ENCODE measurements at regions not wholly inside any gene's neighbourhood (a gene's known extent, or its start where the extent isn't known, plus 50 kb on each side); places are given as distances from the start of the nearest gene placed in this dataset.
"Not testable (repeated sequence)": the region's sequence is repeated elsewhere in the genome, so short reads cannot be mapped to it uniquely, and the experiment has no call there.

GRCh38 chr2:147595200-147595599, 249.6 kb upstream of the ACVR2A start:
- DNase-seq (ENCODE audit: low spot score in 2 of 2) (no peak), ATAC-seq (ENCODE audit: low read depth) (no peak)
- H3K27ac Mint-ChIP-seq: no peak overlapping the region
- H3K4me1 Mint-ChIP-seq: no peaks in the 10 kb centered on the region
- H3K27me3 Mint-ChIP-seq: peaks cover 3% of the 10 kb centered on the region
- H3K4me3 Mint-ChIP-seq: no peak overlapping the region
- H3K36me3 Mint-ChIP-seq: no peaks in the 10 kb centered on the region
- peaks cover 7% of the 10 kb centered on the region for H3K9me3 Mint-ChIP-seq

- Mint-ChIP-seq H3K27ac (no peak overlapping the region), H3K4me3 (no peak overlapping the region)
- ATAC-seq (ENCODE audit: low read depth): no peak
Observed at GRCh38 chr2:147594038-147594437, 250.8 kb upstream of the ACVR2A start.

GRCh38 chr2:147592784-147593183, 252.0 kb upstream of the ACVR2A start:
- not testable (repeated sequence) for H3K36me3 Mint-ChIP-seq; ATAC-seq (ENCODE audit: low read depth); H3K4me3 Mint-ChIP-seq; H3K27me3 Mint-ChIP-seq; H3K27ac Mint-ChIP-seq; H3K9me3 Mint-ChIP-seq; DNase-seq (ENCODE audit: low spot score in 2 of 2); H3K4me1 Mint-ChIP-seq

More at GRCh38 chr2:147594038-147594437, 250.8 kb upstream of the ACVR2A start:
- Mint-ChIP-seq H3K9me3 (peaks cover 7% of the 10 kb centered on the region), H3K4me1 (no peaks in the 10 kb centered on the region), H3K36me3 (no peaks in the 10 kb centered on the region), H3K27me3 (peaks cover 3% of the 10 kb centered on the region)
- DNase-seq (ENCODE audit: low spot score in 2 of 2): no peak

GRCh38 chr2:147589127-147589526, 255.7 kb upstream of the ACVR2A start:
- H3K9me3 Mint-ChIP-seq: peaks cover 8% of the 10 kb centered on the region
- H3K4me1 Mint-ChIP-seq: no peaks in the 10 kb centered on the region
- ATAC-seq (ENCODE audit: low read depth): no peak
- H3K4me3 Mint-ChIP-seq: no peak overlapping the region
- no peaks in the 10 kb centered on the region for H3K36me3 Mint-ChIP-seq
- no peak overlapping the region for H3K27ac Mint-ChIP-seq
- H3K27me3 Mint-ChIP-seq: peaks cover 7% of the 10 kb centered on the region
- DNase-seq (ENCODE audit: low spot score in 2 of 2): no peak

GRCh38 chr2:147588191-147588590, 256.6 kb upstream of the ACVR2A start:
- no peak for DNase-seq (ENCODE audit: low spot score in 2 of 2)
- Mint-ChIP-seq H3K27me3 (peaks cover 7% of the 10 kb centered on the region), H3K9me3 (peaks cover 8% of the 10 kb centered on the region), H3K36me3 (no peaks in the 10 kb centered on the region), H3K4me3 (no peak overlapping the region), H3K4me1 (no peaks in the 10 kb centered on the region), H3K27ac (no peak overlapping the region)
- ATAC-seq (ENCODE audit: low read depth): no peak

GRCh38 chr2:147578529-147578928, 266.3 kb upstream of the ACVR2A start:
- DNase-seq (ENCODE audit: low spot score in 2 of 2) (no peak), ATAC-seq (ENCODE audit: low read depth) (no peak)
- no peaks in the 10 kb centered on the region for H3K36me3 Mint-ChIP-seq
- H3K27me3 Mint-ChIP-seq: peaks cover 3% of the 10 kb centered on the region
- no peaks in the 10 kb centered on the region for H3K9me3 Mint-ChIP-seq
- no peak overlapping the region for H3K4me3 Mint-ChIP-seq
- no peak overlapping the region for H3K27ac Mint-ChIP-seq
- H3K4me1 Mint-ChIP-seq: no peaks in the 10 kb centered on the region

GRCh38 chr2:147577998-147578380, 266.8 kb upstream of the ACVR2A start:
- no peaks in the 10 kb centered on the region for H3K9me3 Mint-ChIP-seq
- H3K4me1 Mint-ChIP-seq: no peaks in the 10 kb centered on the region
- no peak overlapping the region for H3K4me3 Mint-ChIP-seq
- DNase-seq (ENCODE audit: low spot score in 2 of 2) (no peak), ATAC-seq (ENCODE audit: low read depth) (no peak)
- peaks cover 3% of the 10 kb centered on the region for H3K27me3 Mint-ChIP-seq
- no peak overlapping the region for H3K27ac Mint-ChIP-seq
- no peaks in the 10 kb centered on the region for H3K36me3 Mint-ChIP-seq

GRCh38 chr2:147577323-147577997, 267.4 kb upstream of the ACVR2A start:
- H3K4me1 Mint-ChIP-seq: no peaks in the 10 kb centered on the region
- no peak for ATAC-seq (ENCODE audit: low read depth)

GRCh38 chr2:147575106-147575505, 269.7 kb upstream of the ACVR2A start:
- no peaks in the 10 kb centered on the region for H3K27me3 Mint-ChIP-seq
- ATAC-seq (ENCODE audit: low read depth): no peak
- DNase-seq (ENCODE audit: low spot score in 2 of 2): no peak

More at GRCh38 chr2:147577323-147577997, 267.4 kb upstream of the ACVR2A start:
- Mint-ChIP-seq H3K27ac (no peak overlapping the region), H3K36me3 (no peaks in the 10 kb centered on the region), H3K9me3 (no peaks in the 10 kb centered on the region), H3K27me3 (peaks cover 3% of the 10 kb centered on the region), H3K4me3 (no peak overlapping the region)
- DNase-seq (ENCODE audit: low spot score in 2 of 2): no peak

GRCh38 chr2:147572622-147573021, 272.2 kb upstream of the ACVR2A start:
- Mint-ChIP-seq H3K36me3 (no peaks in the 10 kb centered on the region), H3K4me1 (no peaks in the 10 kb centered on the region), H3K27ac (no peak overlapping the region), H3K9me3 (peaks cover 3% of the 10 kb centered on the region), H3K27me3 (no peaks in the 10 kb centered on the region), H3K4me3 (no peak overlapping the region)
- ATAC-seq (ENCODE audit: low read depth) (no peak), DNase-seq (ENCODE audit: low spot score in 2 of 2) (no peak)

More at GRCh38 chr2:147575106-147575505, 269.7 kb upstream of the ACVR2A start:
- no peaks in the 10 kb centered on the region for H3K4me1 Mint-ChIP-seq
- no peak overlapping the region for H3K27ac Mint-ChIP-seq
- H3K9me3 Mint-ChIP-seq: no peaks in the 10 kb centered on the region
- H3K4me3 Mint-ChIP-seq: no peak overlapping the region
- H3K36me3 Mint-ChIP-seq: no peaks in the 10 kb centered on the region

GRCh38 chr2:147569426-147569825, 275.4 kb upstream of the ACVR2A start:
- Mint-ChIP-seq H3K9me3 (peaks cover 4% of the 10 kb centered on the region), H3K4me1 (no peaks in the 10 kb centered on the region), H3K27ac (no peak overlapping the region), H3K4me3 (no peak overlapping the region), H3K27me3 (no peaks in the 10 kb centered on the region), H3K36me3 (peaks cover 2% of the 10 kb centered on the region)
- no peak for ATAC-seq (ENCODE audit: low read depth)
- no peak for DNase-seq (ENCODE audit: low spot score in 2 of 2)

- Mint-ChIP-seq H3K27me3 (no peaks in the 10 kb centered on the region), H3K36me3 (peaks cover 2% of the 10 kb centered on the region), H3K9me3 (peaks cover 4% of the 10 kb centered on the region), H3K4me1 (no peaks in the 10 kb centered on the region), H3K4me3 (no peak overlapping the region), H3K27ac (no peak overlapping the region)
- DNase-seq (ENCODE audit: low spot score in 2 of 2) (no peak), ATAC-seq (ENCODE audit: low read depth) (no peak)
Observed at GRCh38 chr2:147568109-147568508, 276.7 kb upstream of the ACVR2A start.

GRCh38 chr2:147567136-147567535, 277.7 kb upstream of the ACVR2A start:
- Mint-ChIP-seq H3K27ac (no peak overlapping the region), H3K9me3 (peaks cover 4% of the 10 kb centered on the region), H3K4me3 (no peak overlapping the region), H3K36me3 (peaks cover 2% of the 10 kb centered on the region), H3K4me1 (no peaks in the 10 kb centered on the region), H3K27me3 (no peaks in the 10 kb centered on the region)
- DNase-seq (ENCODE audit: low spot score in 2 of 2): no peak
- ATAC-seq (ENCODE audit: low read depth): no peak

- Mint-ChIP-seq H3K4me3 (no peak overlapping the region), H3K27me3 (no peaks in the 10 kb centered on the region), H3K9me3 (peaks cover 1% of the 10 kb centered on the region), H3K4me1 (no peaks in the 10 kb centered on the region), H3K27ac (no peak overlapping the region), H3K36me3 (peaks cover 2% of the 10 kb centered on the region)
- DNase-seq (ENCODE audit: low spot score in 2 of 2) (no peak), ATAC-seq (ENCODE audit: low read depth) (no peak)
Observed at GRCh38 chr2:147560810-147561535, 283.9 kb upstream of the ACVR2A start.

All from memory B cell (primary cell).